ENCODE measurements at regions not wholly inside any gene's neighbourhood (a gene's known extent, or its start where the extent isn't known, plus 50 kb on each side); places are given as distances from the start of the nearest gene placed in this dataset.

GRCh38 chr4:106708464-106708816 lies 327.7 kb downstream of the DKK2 start:
- no peak for TF ChIP-seq CTCF (IDR thresholded peaks at IDR 0.05)
- TF ChIP-seq EZH2phosphoT487 (IDR thresholded peaks at IDR 0.05): no peak
- no peak for TF ChIP-seq EZH2 (IDR thresholded peaks at IDR 0.05)

Data from neural progenitor cell (in vitro differentiated cells).